Stimulated activated CD8-positive, alpha-beta memory T cell treated with anti-CD3 and anti-CD28 coated beads, Interleukin-12 subunit alpha, Interleukin-12 subunit beta, amount 100 ng/mL, for 24 hours (primary cell): ENCODE measurements at regions not wholly inside any gene's neighbourhood (a gene's known extent, or its start where the extent isn't known, plus 50 kb on each side); places are given as distances from the start of the nearest gene placed in this dataset.
A peak's percentile ranks its signal among the peaks of the same experiment; 100 is the strongest.
"Not testable (repeated sequence)": the region's sequence is repeated elsewhere in the genome, so short reads cannot be mapped to it uniquely, and the experiment has no call there.

Experiments
- DNase-seq: peaks from one replicate; pipeline ENCODE4 v3.0.0-alpha.2; 2020; ENCODE audit errors: extremely low read depth

DNA sequence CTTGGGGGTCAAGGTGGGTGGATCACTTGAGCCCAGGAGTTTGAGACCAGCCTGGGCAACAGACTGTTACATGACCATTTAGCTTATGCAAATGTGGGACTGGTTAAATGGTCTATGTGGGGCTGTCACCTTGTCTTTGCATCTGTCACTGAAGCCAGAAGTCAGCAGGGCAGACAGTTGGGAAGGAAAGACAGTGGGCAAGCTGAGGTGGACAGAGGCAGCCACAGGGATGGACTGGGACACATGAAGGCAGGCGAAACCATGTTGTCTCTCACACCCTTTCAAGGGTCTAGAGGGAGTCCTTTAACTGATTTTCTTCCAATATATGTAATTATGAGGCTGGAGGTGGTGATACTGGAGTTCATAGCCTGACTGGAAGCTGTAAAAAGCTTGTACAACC lies 426.4 kb downstream of the TMEM121 start:
- DNase-seq: no peak

DNA sequence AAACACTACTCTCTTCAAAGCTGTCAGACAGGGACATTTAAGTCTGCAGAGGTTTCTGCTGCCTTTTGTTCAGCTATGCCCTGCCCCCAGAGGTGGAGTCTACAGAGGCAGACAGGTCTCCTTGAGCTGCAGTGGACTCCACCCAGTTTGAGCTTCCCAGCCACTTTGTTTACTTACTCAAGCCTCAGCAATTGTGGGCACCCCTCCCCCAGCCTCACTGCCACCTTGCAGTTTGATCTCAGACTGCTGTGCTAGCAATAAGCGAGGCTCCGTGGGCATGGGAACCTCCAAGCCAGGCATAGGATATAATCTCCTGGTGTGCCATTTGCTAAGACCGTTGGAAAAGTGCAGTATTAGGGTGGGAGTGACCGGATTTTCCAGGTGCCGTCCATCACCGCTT lies 435.2 kb downstream of the TMEM121 start:
- DNase-seq: not testable (repeated sequence)

DNA sequence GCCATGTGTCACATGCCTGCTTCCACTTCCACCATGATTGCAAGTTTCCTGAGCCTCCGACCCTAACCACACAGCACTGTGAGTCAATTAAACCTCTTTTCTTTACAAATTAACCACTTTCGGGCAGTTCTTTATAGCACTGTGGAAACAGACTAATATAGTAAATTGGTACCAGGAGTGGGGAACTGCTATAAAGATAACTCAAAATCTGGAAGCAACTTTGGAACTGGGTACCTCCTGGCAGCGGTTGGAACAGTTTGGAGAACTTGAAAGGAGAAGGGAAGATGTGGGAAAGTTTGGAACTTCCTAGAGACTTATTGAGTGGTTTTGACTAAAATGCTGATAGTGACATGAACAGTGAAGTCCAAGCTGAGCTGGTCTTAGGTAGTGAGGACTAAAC lies 436.1 kb downstream of the TMEM121 start:
- DNase-seq: no peak

DNA sequence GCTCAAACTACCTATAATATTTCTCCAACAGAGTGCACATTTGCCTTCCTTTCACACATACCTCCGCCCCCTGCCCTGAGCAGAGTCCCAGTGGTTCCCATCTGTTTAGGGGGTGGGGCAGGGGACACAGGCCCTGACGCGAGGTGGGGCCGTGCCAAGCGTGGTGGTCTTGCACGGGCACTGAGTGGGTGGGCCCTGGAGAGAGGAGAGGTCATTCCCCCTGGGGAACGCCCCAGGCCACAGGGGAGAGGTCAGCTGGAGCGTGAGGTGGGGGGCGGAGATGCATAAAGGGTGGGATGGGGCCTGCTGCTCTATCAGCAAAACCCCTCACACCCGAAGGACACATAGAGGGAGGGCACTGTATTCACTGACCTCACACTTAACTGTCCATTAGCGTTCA lies 441.9 kb downstream of the TMEM121 start:
- no peak for DNase-seq

DNA sequence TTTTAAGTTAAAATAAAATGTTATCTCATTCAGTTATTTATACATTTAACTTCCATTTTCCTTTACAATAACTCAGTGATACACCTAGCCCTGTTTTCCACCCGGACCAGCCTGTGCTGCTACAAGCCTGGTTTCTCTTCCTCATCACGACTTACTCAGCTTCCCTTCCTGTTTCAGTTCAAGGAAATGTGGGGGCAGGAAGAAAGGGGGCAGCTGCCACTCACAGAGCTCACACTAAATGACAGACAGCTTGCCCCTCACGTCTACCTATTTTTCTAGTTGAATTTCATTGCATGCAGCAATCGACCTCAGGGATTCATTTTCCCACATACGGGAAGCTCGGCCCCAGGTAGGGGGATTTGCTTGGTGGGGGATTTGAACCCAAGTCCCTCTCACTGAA lies 442.6 kb downstream of the TMEM121 start:
- DNase-seq: not testable (repeated sequence)

DNA sequence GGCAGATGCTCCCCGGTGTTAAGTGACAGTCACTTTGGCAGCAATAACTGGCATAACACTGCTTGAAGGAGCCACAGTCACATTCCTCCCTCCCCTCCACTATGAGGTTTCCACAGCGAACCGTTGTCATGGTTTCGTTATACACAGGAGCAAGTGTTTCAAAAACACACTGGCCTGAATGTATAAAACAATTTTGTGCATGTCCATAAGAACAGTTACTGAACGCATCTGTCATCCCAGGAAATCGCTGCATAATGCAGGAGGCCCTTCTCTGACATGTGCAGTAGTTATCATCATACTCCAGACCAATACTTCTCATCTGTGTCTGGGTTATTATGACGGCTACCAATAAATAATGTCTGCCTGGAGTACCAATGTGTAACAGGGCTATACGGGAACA lies 444.4 kb downstream of the TMEM121 start:
- not testable (repeated sequence) for DNase-seq

DNA sequence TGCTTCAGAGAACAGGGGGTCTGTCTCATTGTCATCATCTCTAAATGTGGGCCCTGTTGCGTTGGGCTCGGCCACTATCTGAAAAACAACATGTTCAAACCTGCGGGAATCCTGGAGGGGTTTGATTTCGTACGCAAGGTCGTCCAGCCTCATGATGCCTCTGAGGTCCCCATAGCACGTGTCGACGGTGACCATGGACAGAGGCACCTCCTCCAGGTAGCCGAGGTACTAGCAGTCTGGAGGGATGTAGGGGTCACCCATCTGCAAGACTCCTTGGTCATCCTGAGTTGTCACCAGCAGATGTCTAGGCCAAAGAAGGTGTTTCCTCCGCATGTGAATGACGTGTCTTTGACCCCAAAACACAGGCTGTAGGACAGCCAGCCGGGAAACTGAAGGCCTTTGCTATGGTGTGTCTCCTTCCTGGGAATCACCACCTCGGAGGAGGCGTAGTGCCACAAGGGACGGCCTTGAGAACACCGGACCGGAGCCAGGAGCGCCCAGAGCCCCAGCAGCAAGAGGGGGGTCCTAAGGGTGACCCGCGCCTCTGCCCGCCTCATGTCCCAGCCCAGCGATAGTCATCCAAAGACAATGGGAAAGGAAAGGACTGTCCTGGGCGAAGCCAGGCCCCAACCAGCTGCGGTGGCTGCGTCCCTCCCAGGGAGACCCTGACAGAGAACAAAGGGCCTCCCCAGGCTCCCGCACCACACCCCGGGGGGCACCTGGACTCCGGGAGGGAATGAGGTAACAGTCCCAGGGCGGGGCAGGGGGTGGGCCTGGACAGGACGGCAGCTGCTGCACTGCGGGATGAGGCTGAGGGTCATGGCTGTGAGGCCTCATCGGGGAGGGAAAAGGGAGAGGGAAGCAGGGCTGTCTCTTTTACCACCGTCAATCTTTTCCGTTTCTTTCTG lies 445.5 kb downstream of the TMEM121 start:
- no peak for DNase-seq

DNA sequence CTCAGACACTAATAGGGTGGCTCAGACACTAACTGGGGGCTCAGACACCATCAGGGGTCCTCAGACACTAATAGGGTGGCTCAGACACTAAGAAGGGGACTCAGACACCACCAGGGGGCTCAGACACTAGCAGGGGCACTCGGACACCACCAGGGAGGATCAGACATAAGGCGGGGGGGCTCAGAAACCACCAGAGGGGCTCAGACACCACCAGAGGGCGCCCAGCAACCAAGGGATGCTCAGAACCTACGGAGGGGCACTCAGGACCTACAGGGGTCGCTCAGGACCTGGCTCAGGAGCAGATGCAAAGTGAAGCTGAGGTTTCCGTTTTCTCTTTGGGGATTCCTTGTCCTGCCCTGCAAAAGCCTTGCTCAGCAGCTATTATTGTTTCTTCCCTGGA lies 448.5 kb downstream of the TMEM121 start:
- peak; percentile 41 for DNase-seq

DNA sequence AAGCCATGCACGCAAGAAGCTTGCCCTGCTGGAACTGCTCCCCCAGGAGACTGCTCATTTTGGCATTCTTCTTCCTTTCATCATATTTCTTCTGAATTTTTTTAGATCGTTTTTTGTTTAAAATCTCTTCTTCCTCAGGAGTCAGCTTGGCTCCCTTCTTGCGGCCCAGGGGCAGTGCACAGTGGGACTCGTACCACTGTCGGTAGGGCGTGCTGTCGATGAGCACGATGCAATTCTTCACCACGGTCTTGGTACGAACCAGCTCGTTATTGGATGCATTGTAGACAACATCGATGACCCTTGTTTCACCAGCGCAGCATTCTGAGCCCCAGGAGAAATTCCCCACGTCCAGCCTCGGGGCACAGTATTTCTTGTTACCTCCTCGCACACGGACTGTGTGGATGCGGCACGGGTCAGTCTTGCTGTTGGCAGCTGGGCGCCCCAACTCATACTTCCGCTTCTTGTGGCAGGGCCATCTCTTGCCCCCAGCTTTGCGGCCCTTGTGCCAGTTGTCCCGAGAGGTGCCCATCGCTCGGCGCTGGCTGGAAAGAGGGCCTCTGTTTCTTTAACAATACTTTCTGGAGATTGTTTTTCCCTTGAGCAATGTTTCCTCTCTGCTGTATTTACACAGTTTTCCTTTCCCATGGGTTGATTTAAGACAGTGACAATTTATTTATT lies 452.4 kb downstream of the TMEM121 start:
- DNase-seq: no peak

DNA sequence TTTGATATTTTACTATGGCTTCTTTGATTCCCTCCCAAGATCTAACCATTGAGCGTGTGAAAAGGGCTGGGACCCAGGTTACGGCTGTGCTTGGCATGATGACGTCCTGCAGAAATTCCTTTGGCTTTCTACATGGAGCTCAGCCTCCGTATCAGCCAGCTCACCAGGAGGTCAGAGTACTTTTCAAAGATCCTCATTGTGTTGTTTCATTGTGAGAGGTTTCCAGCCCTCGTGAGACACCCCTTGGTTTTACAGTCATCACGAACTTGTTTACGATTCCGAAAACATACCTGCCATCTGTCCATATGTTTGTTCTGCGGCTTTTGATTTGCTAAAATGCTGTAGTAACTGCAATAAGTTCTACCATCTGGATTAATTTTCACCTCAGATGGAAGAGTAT lies 453.1 kb downstream of the TMEM121 start:
- no peak for DNase-seq

DNA sequence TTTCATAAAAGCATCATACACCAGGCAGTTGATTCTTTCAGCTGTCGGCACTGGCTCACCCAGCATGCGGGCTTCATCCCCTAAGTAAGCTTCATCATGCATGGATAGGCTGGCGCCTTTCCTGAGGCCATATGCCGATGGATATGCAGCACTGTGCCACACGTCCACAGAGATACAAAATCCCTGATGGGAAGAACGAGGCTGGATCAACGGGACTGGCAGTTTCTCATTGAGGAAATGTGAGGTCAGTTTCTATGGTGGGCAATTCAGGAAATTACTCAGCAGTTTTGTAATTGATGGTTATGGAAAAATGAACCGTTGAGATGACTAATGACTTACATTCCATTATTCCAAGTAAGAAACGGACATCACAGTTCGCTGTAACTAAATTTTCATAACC lies 453.8 kb downstream of the TMEM121 start:
- DNase-seq: no peak

DNA sequence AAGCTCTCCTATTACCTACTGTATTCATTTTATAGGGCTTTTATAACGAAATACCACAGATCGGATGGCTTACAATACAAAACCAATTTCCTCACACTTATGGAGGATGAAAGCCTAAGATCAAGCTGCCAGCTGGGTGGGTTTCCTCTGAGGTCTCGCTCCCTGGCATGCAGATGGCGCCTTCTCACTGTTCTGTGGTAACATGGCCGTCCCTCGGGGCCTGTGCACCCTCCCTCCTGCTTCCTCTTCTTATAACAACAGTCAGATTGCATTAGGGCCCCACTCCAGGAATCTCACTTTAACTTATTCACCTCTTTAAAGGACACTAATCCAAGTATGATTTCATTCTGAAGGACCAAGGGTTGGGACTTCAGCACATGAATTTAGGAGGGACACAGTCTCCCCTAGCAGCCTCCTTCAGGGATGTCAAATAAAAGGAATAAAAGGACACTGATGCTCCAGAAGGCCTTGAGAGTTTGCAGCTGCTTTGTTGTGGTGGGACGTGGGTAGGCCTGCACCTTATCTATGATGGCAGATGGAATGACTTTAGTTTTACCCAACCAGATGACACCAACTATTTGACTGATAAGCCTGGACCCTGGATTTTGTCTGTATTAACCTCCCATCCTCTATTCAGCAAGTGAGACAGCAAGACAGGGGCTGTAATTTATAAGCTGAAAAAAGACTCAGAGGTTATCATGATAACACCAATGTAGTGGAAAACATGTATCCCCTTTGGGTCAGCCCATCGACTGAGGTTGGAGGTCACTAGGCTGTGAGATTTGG lies 455.3 kb downstream of the TMEM121 start:
- not testable (repeated sequence) for DNase-seq

DNA sequence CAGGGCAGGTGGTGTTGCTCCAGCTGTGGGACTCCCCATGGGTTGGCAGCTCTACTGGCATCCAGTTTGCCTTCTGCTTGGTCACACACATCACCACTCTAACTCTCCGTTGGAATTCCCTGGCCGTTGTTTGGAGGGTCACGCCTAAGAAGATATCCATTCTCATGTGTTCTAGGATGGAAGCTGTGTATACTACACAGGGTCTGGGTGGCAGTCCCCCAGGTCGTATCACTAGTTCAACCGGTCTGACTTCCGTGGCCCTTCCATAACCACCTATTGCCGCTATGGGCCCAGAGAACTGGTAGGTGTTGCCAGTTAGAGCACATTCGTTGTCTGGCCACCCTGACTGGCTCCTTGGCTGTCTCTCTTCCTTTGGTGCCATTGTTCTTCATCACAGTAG lies 456.3 kb downstream of the TMEM121 start:
- no peak for DNase-seq

DNA sequence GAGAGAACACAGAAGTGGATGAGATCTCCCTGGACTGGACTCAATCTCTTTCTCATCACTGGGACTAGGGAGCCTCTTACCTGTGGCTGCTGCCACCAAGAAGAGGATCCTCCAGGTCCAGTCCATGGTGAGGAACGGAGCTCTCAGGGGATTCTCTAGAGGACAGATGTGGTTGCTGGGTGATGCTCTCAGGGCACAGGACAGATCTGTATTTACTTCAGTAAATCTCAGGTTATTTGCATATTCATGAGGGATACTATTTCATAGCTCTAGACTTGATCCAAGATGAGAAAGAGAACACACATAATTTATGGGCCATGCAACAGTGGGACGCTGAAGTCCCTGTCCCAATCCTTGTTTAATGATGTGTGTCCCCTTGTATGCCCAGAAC lies 460.5 kb downstream of the TMEM121 start:
- DNase-seq: no peak

DNA sequence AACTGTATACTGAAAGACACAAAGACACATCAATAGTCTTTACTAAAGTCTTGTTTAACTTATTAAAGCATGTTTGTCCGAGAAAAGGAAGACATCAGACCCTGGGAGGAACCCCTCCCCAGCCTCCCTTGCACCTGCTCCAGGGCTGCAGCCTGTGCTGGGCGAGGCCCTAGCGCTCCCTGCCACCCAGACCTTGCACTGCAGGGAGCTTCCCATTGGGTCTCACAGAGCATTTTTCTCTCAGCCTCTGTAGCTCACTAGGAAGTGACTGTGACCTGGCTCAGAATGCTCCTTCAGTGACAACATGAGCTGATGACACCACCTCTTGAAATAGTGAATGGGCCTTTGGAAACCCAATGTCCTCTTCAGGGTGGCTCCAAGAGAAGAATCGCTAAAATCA lies 461.2 kb downstream of the TMEM121 start:
- DNase-seq: no peak

DNA sequence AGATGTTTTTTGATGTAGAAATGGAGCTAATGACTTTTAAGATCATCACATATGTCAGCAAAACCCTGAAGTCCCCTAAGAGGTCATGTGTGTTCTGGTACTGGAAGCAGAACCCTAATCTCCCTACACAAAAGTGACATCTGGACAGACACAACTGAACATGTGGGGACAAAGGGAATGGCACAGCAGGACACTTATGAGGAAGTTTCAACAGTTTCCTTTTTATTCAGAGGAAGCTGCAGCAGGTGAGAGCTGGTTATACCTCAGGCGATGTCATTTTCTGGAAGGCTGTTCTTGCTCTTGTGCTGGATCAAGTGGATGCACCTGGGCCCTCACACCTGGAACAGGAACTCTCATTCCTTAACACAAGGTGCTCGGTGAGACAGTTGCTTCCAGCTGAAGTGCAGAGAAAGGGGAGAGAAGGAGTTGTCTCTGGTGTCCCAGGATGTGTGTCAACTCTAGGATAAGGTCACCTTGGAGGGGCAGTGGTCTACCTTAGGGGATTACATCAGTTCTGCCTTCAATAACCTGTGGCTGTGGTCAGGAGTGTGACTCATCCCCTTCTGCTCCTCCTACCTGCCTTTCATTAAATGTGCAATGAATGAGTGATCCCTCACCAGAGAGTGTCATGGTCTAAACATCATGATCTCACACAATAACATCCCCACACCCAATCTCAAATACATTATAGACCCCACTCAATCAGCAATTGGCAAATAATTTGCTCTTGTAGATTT lies 463.4 kb downstream of the TMEM121 start:
- DNase-seq: no peak

DNA sequence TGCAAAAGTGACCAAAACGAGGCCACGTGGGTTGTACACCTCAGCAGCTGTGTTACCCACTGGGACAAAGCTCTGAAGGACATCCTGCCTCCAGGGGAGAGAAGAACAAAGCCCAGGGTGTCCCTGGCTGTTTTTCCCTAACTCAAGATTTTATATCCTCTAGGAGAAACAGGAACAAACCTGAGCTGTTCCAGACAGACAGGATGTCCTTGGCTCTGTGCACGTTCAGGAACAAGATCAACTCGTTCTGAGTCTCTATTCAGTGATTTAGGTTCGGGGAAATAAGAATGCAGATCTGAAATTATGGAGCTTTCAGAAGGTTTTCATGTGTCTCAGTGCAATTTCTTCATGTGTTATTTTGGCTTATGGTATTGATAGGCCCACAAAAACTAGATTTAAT lies 465.3 kb downstream of the TMEM121 start:
- DNase-seq: not testable (repeated sequence)

DNA sequence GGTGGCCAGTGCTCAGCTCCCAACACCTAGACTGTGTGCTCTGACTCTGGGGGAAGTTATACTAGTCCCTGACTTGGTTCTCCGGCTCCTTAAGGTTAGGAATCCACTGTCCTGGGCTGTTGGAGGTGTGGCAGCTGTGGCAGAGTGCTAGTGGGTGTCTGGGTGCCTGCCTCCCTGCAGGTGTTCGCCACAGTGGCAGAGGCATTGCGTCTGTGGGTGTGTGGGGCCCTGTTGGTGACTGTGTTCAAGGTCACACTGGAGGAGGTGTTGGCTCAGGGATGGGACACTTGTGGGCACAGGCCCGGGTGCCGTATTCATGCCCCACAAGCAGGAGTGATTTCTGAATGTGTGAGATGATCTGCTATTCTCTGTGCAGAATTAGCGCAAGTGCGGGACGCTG lies 467.4 kb downstream of the TMEM121 start:
- no peak for DNase-seq

DNA sequence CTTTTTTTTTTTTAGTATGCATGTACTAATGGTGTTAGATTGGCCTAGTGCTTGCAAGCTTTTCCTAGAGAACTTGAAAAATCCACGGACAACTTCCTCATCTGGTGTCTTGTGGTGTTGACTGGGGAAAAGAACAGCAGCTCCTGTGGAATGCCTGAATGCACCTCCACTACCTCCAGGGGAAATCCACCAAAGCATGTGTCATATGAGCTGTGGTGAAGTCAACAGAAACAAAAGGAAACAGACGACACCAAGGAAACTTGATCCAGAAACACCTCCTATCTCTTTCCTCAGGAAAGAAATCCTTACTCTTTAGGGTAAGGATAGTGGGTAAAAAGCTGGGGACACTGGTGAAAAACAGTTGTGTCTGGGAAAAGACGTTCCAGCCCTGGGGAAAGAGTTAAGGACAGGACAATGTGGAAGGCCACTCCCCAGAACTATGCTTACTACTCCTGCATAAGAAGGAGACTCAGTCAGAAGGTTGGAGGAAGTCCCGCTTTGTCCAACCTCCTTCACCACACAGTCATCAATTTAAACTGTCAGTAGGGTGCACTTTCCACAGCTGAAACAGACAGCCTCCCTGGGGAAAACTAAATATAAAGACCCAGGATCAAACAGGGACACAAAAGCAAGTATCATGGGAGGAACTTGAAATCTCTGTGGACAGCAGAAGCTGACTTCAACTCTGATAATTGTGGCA lies 468.8 kb downstream of the TMEM121 start:
- not testable (repeated sequence) for DNase-seq

DNA sequence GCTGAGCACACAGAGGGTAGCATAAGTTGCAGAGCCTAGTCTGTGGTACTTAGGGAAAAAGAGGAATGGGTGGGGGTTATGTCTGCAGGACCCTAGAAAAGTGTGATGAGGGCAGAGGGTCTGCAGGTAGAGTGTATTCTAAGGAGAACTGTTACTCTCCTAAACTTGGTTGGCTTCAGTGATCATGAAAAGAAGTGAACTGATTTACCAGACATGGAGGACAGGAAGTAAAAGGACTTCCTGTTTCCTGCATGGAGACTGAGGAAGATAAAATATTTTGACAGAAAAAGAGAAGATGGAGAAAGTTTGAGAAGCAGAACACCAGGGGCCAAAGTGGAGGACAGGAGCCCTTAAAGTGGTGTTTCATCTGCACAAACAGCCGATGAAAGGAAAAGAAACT lies 472.2 kb downstream of the TMEM121 start:
- not testable (repeated sequence) for DNase-seq

DNA sequence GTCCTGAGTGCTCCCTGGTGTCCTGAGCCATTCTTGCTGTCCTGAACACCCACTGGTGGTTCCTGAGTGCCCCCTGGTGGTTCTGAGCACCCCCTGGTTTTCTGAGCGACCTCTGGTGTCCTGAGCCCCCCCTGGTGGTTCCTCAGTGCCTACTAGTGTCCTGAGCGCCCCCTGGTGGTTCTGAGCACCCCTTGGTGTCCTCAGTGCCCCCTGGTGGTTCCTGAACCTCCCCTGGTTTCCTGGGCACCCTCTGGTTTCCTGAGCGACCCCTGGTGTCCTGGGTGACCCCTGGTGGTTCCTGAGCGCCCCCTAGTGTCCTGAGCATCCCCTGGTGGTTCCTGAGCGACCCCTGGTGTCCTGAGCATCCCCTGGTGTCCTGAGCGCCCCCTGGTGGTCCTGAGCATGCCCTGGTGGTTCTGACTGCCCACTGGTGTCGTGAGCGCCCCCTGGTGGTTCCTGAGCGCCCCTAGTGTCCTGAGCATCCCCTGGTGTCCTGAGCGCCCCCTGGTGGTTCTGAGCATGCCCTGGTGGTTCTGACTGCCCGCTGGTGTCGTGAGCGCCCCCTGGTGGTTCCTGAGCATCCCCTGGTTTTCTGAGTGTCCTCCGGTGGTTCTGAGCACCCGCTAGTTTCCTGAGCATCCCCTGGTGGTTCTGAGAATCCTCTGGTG lies 473.1 kb downstream of the TMEM121 start:
- no peak for DNase-seq
